A673 (cell line): ENCODE measurements at regions not wholly inside any gene's neighbourhood (a gene's known extent, or its start where the extent isn't known, plus 50 kb on each side); places are given as distances from the start of the nearest gene placed in this dataset.

Experiments used
- BruUV-seq: library from RNA; stranded (reverse); fragments of 400-500 nt; replicated peaks from 2 replicates; lab custom pipeline; 2021; lab: Mats Ljungman, UMichigan
- CTCF ChIA-PET: fragments of 300-600 bp; sonication (Branson Sonifier 250); formaldehyde crosslinking; loops from one replicate; lab custom pipeline; 2022; ENCODE audit warnings: antibody characterized with exemption; lab: Charles Lee
- POLR2A ChIA-PET: fragments of 300-600 bp; sonication (Branson Sonifier 250); formaldehyde crosslinking; loops from one replicate; lab custom pipeline; 2022; ENCODE audit warnings: antibody characterized with exemption; ENCODE audit not compliant: low non-redundant PET; lab: Charles Lee
- DNase-seq: peaks from one replicate; pipeline ENCODE4 v3.0.0-alpha.2; 2015; ENCODE audit warnings: low spot score
- H3K27ac ChIP-seq: fragments of 200-600 bp; sonication (generic); 2 replicates; pipeline ENCODE4 v1.5.1; 2016; ENCODE audit warnings: mixed run types, low read depth, mild to moderate bottlenecking, mixed read lengths, antibody characterized with exemption, low read length; ENCODE audit not compliant: poor library complexity, severe bottlenecking
- H3K27me3 ChIP-seq: fragments of 200-600 bp; sonication (generic); replicated peaks from 2 replicates; pipeline ENCODE4 v1.6.1; 2017; ENCODE audit warnings: mixed run types, low read depth, mild to moderate bottlenecking, mixed read lengths, antibody characterized with exemption, low read length; ENCODE audit not compliant: insufficient read depth, poor library complexity
- H3K36me3 ChIP-seq: fragments of 200-600 bp; sonication (generic); 2 replicates; pipeline ENCODE4 v1.6.1; 2016; ENCODE audit warnings: mixed run types, mild to moderate bottlenecking, mixed read lengths, antibody characterized with exemption, low read length; ENCODE audit not compliant: insufficient read depth, poor library complexity, severe bottlenecking
- H3K4me1 ChIP-seq: fragments of 200-600 bp; sonication (generic); 2 replicates; pipeline ENCODE4 v1.6.1; 2017; ENCODE audit warnings: mixed run types, mild to moderate bottlenecking, mixed read lengths, antibody characterized with exemption, low read length; ENCODE audit not compliant: insufficient read depth, poor library complexity, severe bottlenecking
- H3K4me3 ChIP-seq: fragments of 200-600 bp; sonication (generic); 2 replicates; pipeline ENCODE4 v1.5.1; 2016; ENCODE audit warnings: low read depth, mixed run types, mild to moderate bottlenecking, mixed read lengths, low read length; ENCODE audit not compliant: poor library complexity, severe bottlenecking
- H3K9me3 ChIP-seq: fragments of 200-600 bp; sonication (generic); 2 replicates; pipeline ENCODE4 v1.6.1; 2016; ENCODE audit warnings: mixed run types, low read depth, mild to moderate bottlenecking, mixed read lengths, antibody characterized with exemption, low read length; ENCODE audit not compliant: poor library complexity, severe bottlenecking
- CTCF ChIP-seq: fragments of 300-800, 200-600 bp; sonication (generic); conservative IDR thresholded peaks from 2 replicates; pipeline ENCODE4 v1.5.1; 2017; ENCODE audit warnings: low read depth, mild to moderate bottlenecking, antibody characterized with exemption, low read length, moderate library complexity, mixed read lengths
- EZH2 ChIP-seq: fragments of 200-600 bp; sonication (generic); IDR thresholded peaks from 2 replicates; pipeline ENCODE4 v1.6.1; 2017; ENCODE audit warnings: borderline replicate concordance, low read depth, mild to moderate bottlenecking, mixed read lengths, antibody characterized with exemption, low read length; ENCODE audit not compliant: poor library complexity, severe bottlenecking
- intact Hi-C: fragments of 100-400 bp; cut with micrococcal nuclease; formaldehyde crosslinking; loops from one replicate; pipeline ENCODE4 v1.10.0; 2022; ENCODE audit not compliant: unreplicated experiment

DNA sequence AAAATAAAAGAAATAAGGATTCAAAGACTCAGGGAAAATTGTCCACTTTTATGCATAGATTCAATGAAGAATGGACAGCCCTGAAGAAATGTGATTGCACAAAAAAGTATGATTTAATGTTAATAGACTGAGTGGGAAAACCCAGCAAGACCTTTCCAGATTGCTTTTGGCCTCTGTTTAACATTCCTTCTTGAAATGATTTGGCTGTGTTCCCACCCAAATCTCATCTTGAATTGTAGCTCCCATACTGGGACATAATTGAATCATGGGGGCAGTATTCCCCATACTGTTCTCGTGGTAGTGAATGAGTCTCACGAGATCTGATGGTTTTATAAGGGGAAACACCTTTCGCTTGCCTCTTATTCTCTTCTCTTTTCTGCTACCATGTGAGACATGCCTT lies 1316.9 kb upstream of the SEL1L start:
- BruUV-seq: no TSS peak
- H3K4me1 ChIP-seq: peaks cover 20% of the 10 kb centered on the region
- ChIA-PET CTCF (interaction anchor here (0.6 kb wide), 1 partner anchor 1786 kb away, joined by 5 read pairs; no protein-coding TSS in a partner anchor), POLR2A (no interaction called here)
- no peaks in the 10 kb centered on the region for H3K36me3 ChIP-seq
- DNase-seq: peak; percentile 35
- H3K27me3 ChIP-seq: no peaks in the 10 kb centered on the region
- H3K9me3 ChIP-seq: no peaks in the 10 kb centered on the region
- TF ChIP-seq EZH2 (no peak), CTCF (no peak)
- H3K4me3 ChIP-seq: no peak overlapping the region
- H3K27ac ChIP-seq: no peak overlapping the region
- intact Hi-C loops: loop anchor here (5.0 to 10.0 kb wide), 2 partner anchors 138 to 444 kb away; no protein-coding TSS in a partner anchor

DNA sequence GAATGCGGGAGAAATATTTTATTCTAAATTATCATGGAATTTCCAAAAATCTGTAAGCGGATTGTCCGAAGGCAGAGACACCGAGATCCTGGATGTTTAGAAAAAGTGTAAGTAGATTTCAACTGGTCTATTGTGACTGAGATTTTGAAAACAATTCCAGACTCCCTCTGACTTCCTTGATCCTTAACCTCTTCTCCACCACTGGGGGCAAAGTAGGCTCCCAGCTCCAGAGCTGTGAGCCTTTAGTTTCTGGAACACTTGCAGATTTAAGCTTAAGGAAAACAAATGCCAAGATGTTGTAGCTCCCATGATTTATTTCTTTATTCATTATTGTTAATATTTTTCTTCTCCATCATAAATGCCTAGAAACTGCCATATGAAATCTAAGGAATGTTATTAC lies 1320.5 kb upstream of the SEL1L start:
- no peak overlapping the region for H3K4me3 ChIP-seq
- H3K9me3 ChIP-seq: no peaks in the 10 kb centered on the region
- no peaks in the 10 kb centered on the region for H3K27me3 ChIP-seq
- no peak for DNase-seq
- POLR2A ChIA-PET: no interaction called here
- no TSS peak for BruUV-seq
- H3K36me3 ChIP-seq: no peaks in the 10 kb centered on the region
- TF ChIP-seq CTCF (no peak), EZH2 (no peak)
- intact Hi-C loops: loop anchor here (2.0 to 10.0 kb wide), 3 partner anchors 142 to 441 kb away; no protein-coding TSS in a partner anchor
- peaks cover 27% of the 10 kb centered on the region for H3K4me1 ChIP-seq
- CTCF ChIA-PET: no interaction called here
- H3K27ac ChIP-seq: no peak overlapping the region

GRCh38 chr14:82854901-82855300 lies 1321.2 kb upstream of the SEL1L start:
- peak; percentile 52 for DNase-seq
- Histone ChIP-seq H3K27me3 (no peaks in the 10 kb centered on the region), H3K4me3 (no peak overlapping the region), H3K36me3 (no peaks in the 10 kb centered on the region), H3K4me1 (peaks cover 27% of the 10 kb centered on the region), H3K27ac (no peak overlapping the region), H3K9me3 (no peaks in the 10 kb centered on the region)
- POLR2A ChIA-PET: no interaction called here
- CTCF ChIA-PET: no interaction called here
- BruUV-seq: no TSS peak
- intact Hi-C loops: loop anchor here (2.0 to 10.0 kb wide), 3 partner anchors 143 to 440 kb away; no protein-coding TSS in a partner anchor
- TF ChIP-seq EZH2 (no peak), CTCF (no peak)
